Right renal pelvis (tissue), 4 donors: ENCODE measurements at regions not wholly inside any gene's neighbourhood (a gene's known extent, or its start where the extent isn't known, plus 50 kb on each side); places are given as distances from the start of the nearest gene placed in this dataset.

Experiments used
- DNase-seq, 4 donors: peaks; one replicate each; pipeline ENCODE4 v3.0.0-alpha.2; 2013; ENCODE audit warnings: low read depth in 4 of 4, low spot score in 3 of 4, missing footprints in 1 of 4

DNA sequence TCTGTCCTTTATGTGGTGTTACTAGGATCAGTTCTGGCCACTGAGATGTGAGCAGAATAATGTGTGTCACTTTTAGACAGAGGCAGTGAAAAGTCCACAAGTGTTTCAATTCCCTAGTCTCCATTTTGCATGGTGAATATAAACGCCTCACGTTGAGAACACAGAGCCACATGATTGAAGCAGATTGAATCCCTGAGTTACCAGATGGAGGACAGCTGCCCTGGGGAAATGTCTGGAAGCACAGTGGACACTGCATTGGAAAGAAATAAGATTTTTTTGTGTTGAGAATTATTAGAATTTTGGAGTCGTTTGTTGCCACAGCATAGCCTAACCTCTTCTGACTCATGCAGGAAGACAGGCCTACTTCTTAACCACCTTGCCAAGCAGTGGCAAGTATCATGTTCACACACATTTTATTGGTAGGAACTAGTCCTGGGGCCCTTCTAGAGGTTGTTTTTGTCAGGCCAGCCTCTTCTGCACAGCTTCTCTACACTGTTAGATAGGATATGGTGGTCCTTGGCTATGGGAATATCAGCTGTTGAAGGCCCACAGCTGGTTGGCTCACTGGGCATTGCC lies 188.6 kb downstream of the TMEM182 start:
- no peak for DNase-seq

DNA sequence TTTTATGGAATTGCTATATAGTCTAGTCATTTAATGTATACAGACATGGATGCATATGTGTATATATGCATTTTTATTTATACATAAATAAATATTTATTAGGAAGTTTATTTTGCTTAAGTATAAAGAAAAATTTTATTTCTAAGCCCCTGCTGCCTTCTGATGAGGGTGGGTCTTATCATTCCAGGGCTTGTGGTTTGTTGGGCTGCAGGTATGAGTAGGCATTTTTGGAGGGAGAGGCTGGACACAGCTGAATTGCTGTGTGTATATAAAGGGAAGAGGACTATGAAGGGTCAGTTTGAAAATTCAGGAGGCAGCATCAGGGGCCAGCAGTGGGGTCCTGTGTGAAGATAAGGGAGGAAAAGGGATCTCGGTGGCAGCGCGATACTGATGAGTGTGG lies 189.4 kb downstream of the TMEM182 start:
- DNase-seq = no peak

DNA sequence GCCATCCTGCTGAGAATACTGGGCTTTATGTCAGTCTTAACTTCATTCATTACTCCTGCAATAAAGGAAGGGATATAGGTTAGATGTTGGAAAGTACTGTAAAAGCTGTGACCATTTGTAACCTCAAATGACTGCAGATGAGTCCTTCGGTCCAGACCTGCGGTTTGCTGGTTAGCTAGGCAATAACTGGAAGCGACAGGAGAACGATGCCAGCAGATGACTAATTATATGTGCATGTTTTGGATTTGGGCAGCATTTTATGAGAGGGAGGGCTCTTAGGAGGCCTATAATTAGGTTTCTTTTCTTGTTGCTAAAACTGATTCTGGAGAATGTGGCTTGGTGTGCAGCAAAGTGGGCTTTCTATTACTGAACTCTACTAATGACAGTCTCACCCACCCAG lies 205.6 kb downstream of the TMEM182 start:
- DNase-seq = no peak

DNA sequence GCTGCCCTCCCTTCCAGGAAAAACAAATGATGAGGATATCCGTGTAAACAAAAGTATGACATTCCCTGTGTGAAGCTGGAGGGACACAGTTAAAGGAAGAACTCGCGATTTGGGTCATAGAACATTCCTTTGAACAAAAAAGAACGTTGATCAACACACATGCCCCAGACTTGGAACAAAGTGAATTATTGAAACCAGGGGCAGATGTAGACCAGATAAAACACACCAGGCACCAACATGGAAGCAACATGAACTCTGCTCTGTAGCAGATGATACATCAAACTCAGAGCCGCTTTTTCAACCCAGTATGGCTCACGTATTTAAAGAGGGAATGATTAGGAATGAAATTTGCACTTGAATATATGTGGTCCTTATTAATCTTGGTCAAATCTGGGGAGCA lies 206.5 kb downstream of the TMEM182 start:
- DNase-seq = no peak

DNA sequence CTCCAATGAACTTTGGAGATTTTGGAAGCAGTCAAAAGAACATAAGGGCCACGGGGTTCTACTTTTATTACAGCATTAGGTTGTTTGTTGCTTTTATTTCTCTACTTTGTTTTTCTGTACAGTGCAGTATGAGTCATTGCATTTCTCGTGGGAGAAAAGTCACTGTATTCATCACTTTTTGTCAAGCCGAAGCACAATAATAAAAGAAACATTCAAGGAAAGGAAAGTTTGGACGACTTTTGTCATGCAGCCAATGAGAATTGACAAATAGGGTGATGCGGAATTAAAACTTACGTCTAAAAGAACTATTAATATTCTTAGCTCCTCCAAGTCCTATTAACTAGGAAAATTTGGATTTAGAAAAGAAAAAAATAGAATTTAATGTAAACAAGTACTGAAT lies 209.9 kb downstream of the TMEM182 start:
- no peak for DNase-seq

DNA sequence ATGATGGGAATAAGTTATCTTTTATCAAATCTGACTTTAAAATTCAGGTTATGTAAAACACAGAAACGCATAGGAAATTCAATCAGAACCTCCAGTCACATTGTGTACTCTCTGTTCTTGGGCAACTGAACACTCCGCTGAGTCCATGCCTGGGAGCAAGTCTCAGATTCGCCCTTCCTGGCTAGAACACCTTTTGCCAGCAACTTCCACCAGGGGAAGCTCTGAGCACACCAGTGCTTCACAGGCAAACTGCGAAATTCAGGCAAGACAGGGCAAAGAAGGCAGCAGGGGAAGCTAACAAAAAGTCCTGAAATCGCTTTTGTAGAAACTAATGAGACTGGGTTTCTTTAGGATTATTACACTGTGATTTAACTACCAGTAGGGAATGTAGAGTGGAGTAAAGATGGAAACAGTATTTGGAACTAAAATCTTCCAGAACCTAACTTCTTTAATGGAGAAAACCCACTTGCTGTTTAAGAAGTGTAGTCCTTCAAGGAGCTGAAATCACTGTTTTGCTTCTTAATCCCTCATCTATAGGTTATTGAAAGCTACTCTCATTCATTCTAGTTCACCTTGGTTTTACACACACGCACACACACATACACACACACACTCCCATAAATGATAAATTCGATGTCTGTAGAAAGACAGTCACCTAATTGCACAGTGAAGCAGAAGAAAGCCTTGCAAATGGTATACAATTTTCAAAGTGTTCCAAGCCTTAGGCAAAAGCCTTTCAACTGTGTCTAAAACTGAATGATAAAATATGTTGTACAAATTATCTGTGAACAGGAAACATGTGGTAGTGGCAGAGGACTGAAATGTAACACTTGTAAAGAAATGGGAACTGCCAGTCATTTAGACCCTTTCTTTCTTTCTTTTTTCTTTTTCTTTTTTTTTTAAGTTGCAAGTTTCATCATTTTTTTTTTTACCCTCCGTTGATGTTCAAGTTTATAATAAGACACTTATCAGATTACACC lies 214.5 kb downstream of the TMEM182 start:
- DNase-seq = peak in 3 of 4 donors; percentile 16 to 48 (median 32)

DNA sequence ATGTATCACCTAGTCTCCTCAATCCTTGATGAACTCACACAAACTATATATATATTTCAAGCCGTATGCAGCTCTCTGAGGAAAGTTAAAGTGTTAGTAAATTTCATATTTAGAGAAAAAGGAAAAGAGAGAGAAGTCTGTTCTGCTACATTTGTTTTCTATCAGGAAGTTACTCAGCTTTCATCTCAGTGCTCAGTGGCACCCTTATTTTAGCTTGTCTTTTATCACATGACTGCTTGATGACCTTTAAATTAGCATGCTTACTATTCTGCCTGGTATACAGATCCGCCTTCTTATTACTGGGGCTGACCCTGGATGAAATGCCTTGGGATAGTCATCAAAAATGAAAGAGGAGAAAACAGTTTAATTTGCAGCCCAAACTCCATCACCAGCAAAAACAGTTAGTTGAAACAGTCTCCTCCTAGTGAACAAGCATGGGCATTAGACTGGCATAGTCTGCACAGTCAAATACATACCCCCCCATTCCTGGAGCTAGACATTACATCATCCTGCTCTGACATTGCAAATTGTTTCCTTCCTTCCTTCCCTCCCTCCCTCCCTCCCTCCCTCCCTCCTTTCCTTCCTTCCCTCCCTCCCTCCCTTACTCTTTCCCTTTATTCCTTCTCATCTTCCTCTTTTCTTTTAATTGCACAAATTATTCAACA lies 215.7 kb downstream of the TMEM182 start:
- no peak for DNase-seq

DNA sequence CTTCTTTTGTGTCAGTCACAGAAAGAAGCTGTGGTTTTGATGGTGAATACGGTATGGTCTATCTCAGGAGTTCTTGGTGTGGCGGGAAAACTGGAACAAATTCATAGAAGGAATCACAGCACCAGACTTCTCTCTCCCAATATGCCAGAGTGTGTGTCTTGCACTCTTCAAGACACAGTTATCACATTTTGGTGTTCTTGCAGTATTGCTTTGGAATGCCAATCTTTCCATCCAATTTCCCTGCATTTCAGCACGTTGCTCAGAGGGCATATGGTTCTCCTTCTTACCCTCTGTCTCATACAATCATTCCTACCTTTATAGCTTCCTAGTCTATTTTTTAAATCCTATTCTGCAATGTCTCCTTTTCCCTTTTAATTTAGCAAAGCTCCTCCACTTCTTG lies 216.3 kb downstream of the TMEM182 start:
- no peak for DNase-seq

DNA sequence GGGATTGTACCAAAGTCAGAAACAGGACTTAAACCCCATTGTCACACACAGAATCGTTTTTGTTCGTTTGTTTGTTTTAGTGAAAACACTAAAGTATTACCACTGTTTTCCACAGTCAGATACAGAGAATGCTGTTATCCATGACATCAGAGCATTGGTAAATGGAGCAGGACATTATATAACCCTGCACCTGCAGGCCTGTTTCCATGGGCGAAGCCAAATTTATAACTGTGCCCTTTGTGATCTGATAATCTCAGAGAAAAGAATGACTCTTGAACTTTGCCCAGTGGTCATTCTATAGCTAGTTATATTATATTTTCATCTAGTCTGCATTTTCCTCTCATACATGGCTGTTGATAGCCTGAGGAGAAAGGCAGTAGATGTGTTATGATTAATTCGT lies 217.6 kb downstream of the TMEM182 start:
- no peak for DNase-seq

DNA sequence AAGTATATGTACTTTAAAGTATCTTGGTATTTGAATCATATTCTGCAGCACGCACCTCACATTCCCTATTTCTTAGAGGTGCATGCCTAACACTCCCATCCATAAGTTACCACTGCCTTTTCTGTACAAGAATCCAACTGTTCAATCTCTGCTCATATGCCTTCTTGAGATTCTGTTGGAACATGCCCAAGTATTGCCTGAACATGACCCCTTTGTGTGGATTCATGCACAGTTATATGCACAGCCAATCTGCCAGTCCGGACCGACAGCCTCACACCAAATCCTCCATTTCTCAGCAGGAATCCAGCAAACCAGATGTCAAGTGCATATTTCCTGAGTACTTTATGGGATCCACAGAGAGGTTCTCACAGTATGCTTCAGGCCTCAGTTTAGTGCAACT lies 222.0 kb downstream of the TMEM182 start:
- no peak for DNase-seq

DNA sequence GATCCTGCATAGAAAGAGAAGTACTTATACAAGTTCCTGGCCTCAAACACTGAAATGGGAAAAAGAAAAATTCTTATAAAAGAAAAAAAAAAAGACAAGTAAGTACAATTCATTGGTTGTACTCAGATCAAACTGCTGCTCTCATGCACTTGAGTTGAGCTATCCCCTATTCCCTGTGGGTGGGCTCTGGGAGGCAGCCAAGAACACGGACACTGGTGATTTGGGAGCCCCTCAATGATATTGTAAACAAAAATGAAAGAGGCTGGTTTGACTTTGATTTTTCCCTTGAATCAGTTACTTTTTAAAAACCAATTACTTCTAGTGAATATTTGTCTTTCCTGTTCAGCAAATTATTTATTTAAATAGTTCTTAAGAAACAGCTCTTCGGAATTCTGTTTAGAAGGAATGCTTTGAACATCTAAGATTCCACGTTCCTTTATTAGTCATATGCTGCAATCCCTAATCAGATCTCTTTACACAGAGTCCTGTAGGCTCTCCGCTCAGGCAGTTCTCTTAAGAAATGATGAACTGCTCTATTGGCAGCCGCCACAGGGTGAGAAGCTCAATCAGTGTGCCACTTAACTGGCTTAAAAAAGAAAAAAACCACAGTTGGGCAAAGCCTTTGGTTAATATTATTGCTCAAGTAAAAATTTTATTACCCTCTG lies 225.1 kb downstream of the TMEM182 start:
- no peak for DNase-seq

DNA sequence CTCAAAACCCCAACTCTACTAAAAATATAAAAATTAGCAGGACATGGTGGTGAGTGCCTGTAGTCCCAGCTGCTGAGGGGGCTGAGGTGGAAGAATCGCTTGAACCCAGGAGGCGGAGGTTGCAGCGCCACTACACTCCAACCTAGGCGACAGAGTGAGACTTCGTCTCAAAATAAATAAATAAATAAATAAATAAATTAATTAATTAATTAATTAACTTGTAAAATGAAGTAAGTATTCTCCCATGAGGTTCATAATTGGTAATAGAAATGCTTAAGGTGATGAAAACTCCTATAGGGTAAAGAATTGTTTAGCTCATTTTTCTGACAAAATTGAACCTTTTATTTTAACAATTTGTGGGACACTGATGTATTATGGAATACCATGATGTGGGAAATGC lies 230.8 kb downstream of the TMEM182 start:
- no peak for DNase-seq

DNA sequence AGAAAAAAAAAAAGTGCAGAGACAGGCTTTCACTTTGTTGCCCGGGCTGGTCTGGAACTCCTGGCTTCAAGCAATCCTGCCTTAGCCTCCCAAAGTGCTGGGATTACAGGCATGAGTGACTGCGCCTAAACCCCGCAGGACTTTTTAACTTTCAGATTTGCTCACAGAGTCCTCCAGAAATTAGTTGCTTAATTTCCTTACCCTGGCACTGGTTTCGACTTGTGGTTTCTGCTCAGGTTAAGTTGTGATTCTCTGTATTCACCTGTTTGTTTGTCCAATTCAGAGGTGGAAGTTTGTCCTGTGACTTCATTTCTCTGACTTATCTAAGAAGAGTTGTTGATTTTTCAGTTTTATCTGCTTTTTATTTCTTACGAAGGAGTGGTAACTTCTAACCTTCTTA lies 238.1 kb downstream of the TMEM182 start:
- DNase-seq = no peak

DNA sequence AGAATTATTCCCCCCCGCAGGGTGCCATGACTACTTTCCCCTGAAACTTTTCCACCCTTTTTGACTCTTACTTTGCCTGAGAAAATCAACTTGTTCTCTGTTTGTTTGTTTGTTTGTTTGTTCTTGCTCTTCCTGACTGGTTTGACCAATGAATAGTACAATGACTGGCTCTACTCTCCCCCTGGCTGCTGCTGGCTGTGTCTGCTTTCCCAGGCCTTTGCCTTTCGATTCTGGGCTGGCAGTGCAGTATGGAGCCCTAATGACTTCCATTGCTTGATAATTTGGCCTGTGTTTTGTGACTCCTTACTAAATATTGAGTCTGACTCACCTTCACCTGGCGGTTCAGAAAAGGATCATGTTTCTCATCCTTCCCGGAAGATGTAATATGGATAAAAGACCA lies 241.1 kb downstream of the TMEM182 start:
- DNase-seq = no peak

DNA sequence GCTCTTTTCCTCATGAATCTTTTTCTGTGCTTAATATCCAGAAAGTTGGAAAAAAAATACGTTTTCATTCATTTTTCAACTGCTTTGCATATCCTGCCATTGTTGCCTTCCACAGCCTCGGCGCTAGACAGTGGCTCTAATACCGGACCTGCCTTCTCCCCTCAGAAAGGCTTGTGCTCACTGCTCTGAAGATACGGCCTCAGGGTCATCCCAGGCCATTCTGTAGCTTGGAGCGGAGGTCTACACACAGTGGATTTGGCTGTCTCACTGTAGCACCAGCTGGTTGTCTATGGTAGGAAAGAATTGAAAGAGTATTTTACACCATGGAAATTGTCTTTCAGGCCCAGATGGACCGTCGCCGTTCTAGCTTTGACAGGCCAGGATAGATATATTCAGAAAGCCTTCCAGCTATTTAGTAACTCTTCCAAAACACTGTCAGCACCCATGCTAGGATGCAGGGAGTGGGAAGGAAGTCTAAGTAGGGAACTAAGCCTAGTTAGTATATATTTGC lies 242.0 kb downstream of the TMEM182 start:
- no peak for DNase-seq

DNA sequence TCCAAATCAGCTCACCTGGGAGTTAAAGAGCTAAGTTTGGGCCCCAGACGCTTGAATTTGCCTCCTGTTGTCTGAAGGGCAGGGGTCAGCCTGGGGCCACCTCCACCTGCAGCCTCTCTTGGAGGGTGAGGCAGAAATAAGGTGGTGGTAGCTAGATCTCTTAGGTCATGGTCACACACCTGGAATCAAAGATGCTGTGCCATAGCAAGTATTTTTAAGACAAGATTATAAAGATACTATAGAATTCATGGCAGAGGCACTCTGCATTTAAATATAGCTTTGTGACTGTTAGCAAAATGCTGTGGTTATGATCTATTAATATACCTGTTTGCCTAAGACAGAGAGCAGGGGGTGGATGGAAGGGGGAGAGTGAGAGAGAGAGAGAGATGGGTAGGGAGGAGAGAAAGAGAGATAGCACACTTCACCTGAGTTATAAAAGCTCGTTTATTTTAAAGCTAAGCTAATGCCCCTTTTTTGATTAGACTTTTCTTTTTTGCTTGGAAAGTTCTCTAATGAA lies 242.7 kb downstream of the TMEM182 start:
- DNase-seq = no peak

DNA sequence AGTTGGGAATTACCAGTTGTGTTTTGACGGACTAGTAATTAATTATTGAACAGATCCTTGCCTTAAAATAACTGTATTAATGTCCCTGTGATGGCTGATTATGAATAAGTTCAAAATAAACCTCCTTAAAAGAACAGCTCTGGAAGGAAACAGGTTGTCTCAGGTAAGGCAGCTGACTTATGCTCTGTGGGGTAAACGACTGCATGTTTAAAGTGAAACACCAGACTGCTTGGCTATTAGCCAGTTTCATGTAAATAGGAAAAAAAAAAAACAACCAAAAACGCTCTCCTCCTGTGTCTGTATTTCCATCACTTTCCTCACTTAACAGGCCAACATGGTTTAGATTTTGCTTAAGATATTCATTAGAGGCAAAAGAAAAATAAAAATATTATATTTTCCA lies 243.6 kb downstream of the TMEM182 start:
- DNase-seq = no peak

DNA sequence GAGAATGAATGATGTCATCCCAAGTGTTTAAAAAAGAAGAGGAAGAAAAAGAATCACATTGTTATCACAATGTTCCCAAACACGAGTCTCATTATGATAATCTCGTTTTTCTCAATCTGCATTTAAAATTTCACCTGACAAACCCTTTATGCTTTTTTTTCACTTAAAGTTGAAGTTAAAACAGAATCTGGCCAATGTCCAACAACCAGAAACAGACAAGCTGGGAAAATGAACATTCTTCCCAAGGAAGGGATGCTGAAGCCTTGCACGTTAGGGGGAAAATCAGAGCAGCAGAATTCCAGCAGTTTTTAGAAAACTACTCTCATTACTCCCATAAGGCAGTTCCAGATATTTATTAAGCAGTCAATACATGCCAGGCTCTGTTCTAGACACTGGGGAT lies 245.3 kb downstream of the TMEM182 start:
- DNase-seq = no peak

DNA sequence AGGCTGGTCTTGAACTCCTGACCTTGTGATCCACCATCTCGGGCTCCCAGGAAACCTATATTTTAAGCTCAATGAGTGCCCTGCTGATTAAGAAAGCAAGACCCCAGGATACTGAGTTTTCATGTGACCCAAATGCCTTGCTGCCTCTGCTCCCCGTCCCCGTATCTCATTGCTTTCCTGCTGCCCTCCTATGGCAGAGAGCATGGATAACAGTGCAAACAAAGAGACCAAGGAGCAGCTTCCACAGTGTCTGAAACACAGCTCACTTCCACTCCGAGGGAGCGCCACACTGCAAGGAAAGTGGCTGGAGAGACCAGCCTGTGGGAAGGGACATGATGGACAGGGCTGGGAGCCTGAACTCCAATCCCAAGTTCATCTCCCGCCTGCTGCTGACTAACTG lies 246.8 kb downstream of the TMEM182 start:
- no peak for DNase-seq

DNA sequence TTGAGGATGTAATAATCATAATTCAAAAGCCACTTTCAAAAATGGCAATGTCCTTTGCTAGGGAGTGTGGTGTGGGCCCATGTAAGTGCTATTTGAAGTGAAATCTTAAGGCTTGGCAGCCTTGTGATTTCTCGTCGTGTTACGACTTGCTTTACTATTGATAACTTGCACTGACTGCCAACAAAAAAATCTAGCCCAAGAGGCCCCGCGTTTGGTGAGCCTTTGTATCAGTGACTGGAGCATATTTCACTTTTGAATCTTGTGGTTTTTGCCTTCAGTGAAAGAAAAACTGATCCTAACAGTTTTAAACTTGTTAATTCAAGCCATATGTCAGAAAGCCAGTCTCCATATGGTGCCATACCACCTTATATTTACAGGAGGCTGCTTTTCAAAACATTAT lies 248.0 kb downstream of the TMEM182 start:
- DNase-seq = no peak

DNA sequence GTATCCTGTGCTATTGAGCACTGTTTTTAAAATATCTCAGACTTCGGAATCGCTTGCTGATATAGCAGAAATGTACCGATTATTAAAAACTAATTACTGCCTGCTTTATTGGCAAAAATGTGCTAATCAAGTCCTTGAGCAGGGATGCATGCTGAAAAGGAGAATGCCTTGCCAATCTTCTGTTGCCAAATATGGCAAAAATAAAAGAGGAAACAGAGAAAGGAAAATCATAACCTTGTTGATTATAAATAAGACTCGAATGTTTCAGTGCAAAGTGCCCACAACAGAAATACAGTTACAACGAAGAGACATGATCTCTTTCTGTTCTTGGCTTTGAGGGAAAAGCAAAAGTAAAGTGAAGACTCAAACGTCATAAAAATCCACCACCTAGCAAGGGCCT lies 248.5 kb downstream of the TMEM182 start:
- DNase-seq = no peak
